Liver (tissue), 8 donors: ENCODE measurements at regions not wholly inside any gene's neighbourhood (a gene's known extent, or its start where the extent isn't known, plus 50 kb on each side); places are given as distances from the start of the nearest gene placed in this dataset.

Experiments
- DNase-seq: peaks from one replicate; pipeline ENCODE4 v3.0.0-alpha.2; 2017; ENCODE audit warnings: low spot score
- H3K27ac ChIP-seq, 2 donors: one replicate each; pipeline ENCODE4 v1.7.0; 2013; ENCODE audit warnings: inconsistent platforms in 2 of 2, low read length in 2 of 2, control low read depth in 1 of 2, low read depth in 1 of 2, mild to moderate bottlenecking in 1 of 2
- H3K27me3 ChIP-seq, 4 donors: one replicate each; pipeline versions ENCODE4 v1.6.1 to v1.7.0; 2013; ENCODE audit warnings: low read length in 3 of 4, inconsistent platforms in 1 of 4, mild to moderate bottlenecking in 1 of 4, moderate library complexity in 1 of 4; ENCODE audit not compliant: control insufficient read depth in 4 of 4, insufficient read depth in 4 of 4
- H3K36me3 ChIP-seq, 4 donors: one replicate each; pipeline versions ENCODE4 v1.6.1 to v1.7.0; 2013; ENCODE audit warnings: low read length in 3 of 4, mild to moderate bottlenecking in 3 of 4, low read depth in 1 of 4, moderate library complexity in 1 of 4; ENCODE audit not compliant: control insufficient read depth in 4 of 4, insufficient read depth in 3 of 4
- H3K4me1 ChIP-seq, 4 donors: one replicate each; pipeline versions ENCODE4 v1.6.1 to v1.7.0; 2013; ENCODE audit warnings: low read length in 3 of 4, mild to moderate bottlenecking in 3 of 4, moderate library complexity in 1 of 4; ENCODE audit not compliant: control insufficient read depth in 4 of 4, insufficient read depth in 4 of 4
- H3K4me3 ChIP-seq, 3 donors: one replicate each; pipeline versions ENCODE4 v1.6.1 to v1.7.0; 2013; ENCODE audit warnings: low read length in 3 of 3, control low read depth in 1 of 3, low read depth in 1 of 3, mild to moderate bottlenecking in 1 of 3
- H3K9ac ChIP-seq, 2 donors: one replicate each; pipeline ENCODE4 v1.7.0; 2013; ENCODE audit warnings: low read length in 2 of 2, mild to moderate bottlenecking in 2 of 2, moderate library complexity in 2 of 2, control low read depth in 1 of 2, low read depth in 1 of 2
- H3K9me3 ChIP-seq, 4 donors: one replicate each; pipeline versions ENCODE4 v1.6.1 to v1.7.0; 2013; ENCODE audit warnings: low read length in 3 of 4; ENCODE audit not compliant: control insufficient read depth in 4 of 4
- CTCF ChIP-seq: fragments of 150-350 bp; IDR thresholded peaks from 2 replicates; pipeline ENCODE4 v1.5.1; 2017; ENCODE audit warnings: improper control_type of control experiment, low read depth, low read length; ENCODE audit not compliant: missing input control
- EGR1 ChIP-seq, 2 donors: IDR thresholded peaks; 2 replicates each; pipeline ENCODE4 v1.6.1; 2016 to 2018; ENCODE audit warnings: antibody characterized with exemption in 2 of 2, low read depth in 2 of 2
- FOXA1 ChIP-seq: IDR thresholded peaks from 2 replicates; pipeline ENCODE4 v1.6.1; 2016; ENCODE audit warnings: antibody characterized with exemption
- FOXA2 ChIP-seq: IDR thresholded peaks from 2 replicates; pipeline ENCODE4 v1.6.1; 2016; ENCODE audit warnings: antibody characterized with exemption
- GABPA ChIP-seq, 2 donors: IDR thresholded peaks in 1 of 2; conservative IDR thresholded peaks in 1 of 2; 2 replicates each; pipeline ENCODE4 v1.6.1; 2016; ENCODE audit warnings: antibody characterized with exemption in 2 of 2, mild to moderate bottlenecking in 1 of 2, moderate library complexity in 1 of 2
- HNF4A ChIP-seq, 2 donors: conservative IDR thresholded peaks; 2 replicates each; pipeline ENCODE4 v1.6.1; 2016; ENCODE audit warnings: antibody characterized with exemption in 2 of 2, mild to moderate bottlenecking in 2 of 2
- HNF4G ChIP-seq: IDR thresholded peaks from 2 replicates; pipeline ENCODE4 v1.6.1; 2016; ENCODE audit warnings: antibody characterized with exemption
- JUND ChIP-seq, 2 donors: IDR thresholded peaks; 2 replicates each; pipeline ENCODE4 v1.6.1; 2016; ENCODE audit warnings: antibody characterized with exemption in 2 of 2
- MAX ChIP-seq: IDR thresholded peaks from 2 replicates; pipeline ENCODE4 v1.6.1; 2016; ENCODE audit warnings: antibody characterized with exemption
- NR2F2 ChIP-seq: IDR thresholded peaks from 2 replicates; pipeline ENCODE4 v1.6.1; 2016; ENCODE audit warnings: antibody characterized with exemption
- RAD21 ChIP-seq, 2 donors: IDR thresholded peaks; 2 replicates each; pipeline ENCODE4 v1.6.1; 2016; ENCODE audit warnings: antibody characterized with exemption in 2 of 2, mild to moderate bottlenecking in 2 of 2
- RXRA ChIP-seq, 2 donors: IDR thresholded peaks; 2 replicates each; pipeline ENCODE4 v1.6.1; 2017 to 2018; ENCODE audit warnings: antibody characterized with exemption in 2 of 2, mild to moderate bottlenecking in 1 of 2
- SP1 ChIP-seq: IDR thresholded peaks from 2 replicates; pipeline ENCODE4 v1.6.1; 2018; ENCODE audit warnings: antibody characterized with exemption, mild to moderate bottlenecking
- TAF1 ChIP-seq: conservative IDR thresholded peaks from 2 replicates; pipeline ENCODE4 v1.6.1; 2016; ENCODE audit warnings: antibody characterized with exemption, mild to moderate bottlenecking
- YY1 ChIP-seq: IDR thresholded peaks from 2 replicates; pipeline ENCODE4 v1.6.1; 2016; ENCODE audit warnings: antibody characterized with exemption, mild to moderate bottlenecking
- WGBS: extraction: QIAGEN DNeasy Blood & Tissue Kit; methylation state at CpG from one replicate; pipeline ENCODE4 v1.1.7; 2013; 5-methylcytosine and 5-hydroxymethylcytosine counted together
- TF ChIP-seq, protein P1 (sequence below): IDR thresholded peaks from 2 replicates; pipeline ENCODE4 v1.6.1; 2016; ENCODE audit warnings: antibody characterized with exemption
- TF ChIP-seq, protein P2 (sequence below): IDR thresholded peaks from 2 replicates; pipeline ENCODE4 v1.6.1; 2016; ENCODE audit warnings: antibody characterized with exemption, mild to moderate bottlenecking
- TF ChIP-seq, protein P3 (sequence below): IDR thresholded peaks from 2 replicates; pipeline ENCODE4 v1.6.1; 2016; ENCODE audit warnings: antibody characterized with exemption
- donor health status: healthy.
- donor health status: healthy.
- donor health status: healthy.
- donor health status: healthy.
- donor health status: healthy.

GRCh38 chrX:42538405-42538804, 239.6 kb downstream of the PPP1R2C start (continued):
- TF ChIP-seq CTCF (no peak), TAF1 (no peak), NR2F2 (no peak), GABPA (IDR thresholded peaks at IDR 0.05 in 1 of 2, conservative IDR thresholded peaks at IDR 0.05 in 1 of 2) (no peak), YY1 (peak; percentile 75), RAD21 (IDR thresholded peaks at IDR 0.05) (peak; percentile 44), FOXA1 (no peak)
- TF ChIP-seq, protein P1, sequence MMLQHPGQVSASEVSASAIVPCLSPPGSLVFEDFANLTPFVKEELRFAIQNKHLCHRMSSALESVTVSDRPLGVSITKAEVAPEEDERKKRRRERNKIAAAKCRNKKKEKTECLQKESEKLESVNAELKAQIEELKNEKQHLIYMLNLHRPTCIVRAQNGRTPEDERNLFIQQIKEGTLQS: peak; percentile 60

- Histone ChIP-seq H3K27me3 (no peaks in the 10 kb centered on the region), H3K4me1 (peaks cover 0 to 9% (median 2%) of the 10 kb centered on the region in 4 donors), H3K9ac (no peak overlapping the region), H3K9me3 (no peaks in the 10 kb centered on the region), H3K4me3 (no peak overlapping the region), H3K27ac (no peak overlapping the region), H3K36me3 (no peaks in the 10 kb centered on the region)
- WGBS: 91% methylated on average over 3 of the region's 3 CpGs
- TF ChIP-seq EGR1 (IDR thresholded peaks at IDR 0.05; ENCODE audit: low read depth in 2 of 2) (no peak), HNF4G (no peak), SP1 (no peak), RXRA (IDR thresholded peaks at IDR 0.05) (no peak), GABPA (IDR thresholded peaks at IDR 0.05 in 1 of 2, conservative IDR thresholded peaks at IDR 0.05 in 1 of 2) (no peak), RAD21 (IDR thresholded peaks at IDR 0.05) (no peak), NR2F2 (no peak), HNF4A (conservative IDR thresholded peaks at IDR 0.05) (no peak)
- TF ChIP-seq, protein P1: no peak
- no peak for DNase-seq
These were observed 241.7 kb downstream of the PPP1R2C start for GRCh38 chrX:42536286-42536685.

DNA sequence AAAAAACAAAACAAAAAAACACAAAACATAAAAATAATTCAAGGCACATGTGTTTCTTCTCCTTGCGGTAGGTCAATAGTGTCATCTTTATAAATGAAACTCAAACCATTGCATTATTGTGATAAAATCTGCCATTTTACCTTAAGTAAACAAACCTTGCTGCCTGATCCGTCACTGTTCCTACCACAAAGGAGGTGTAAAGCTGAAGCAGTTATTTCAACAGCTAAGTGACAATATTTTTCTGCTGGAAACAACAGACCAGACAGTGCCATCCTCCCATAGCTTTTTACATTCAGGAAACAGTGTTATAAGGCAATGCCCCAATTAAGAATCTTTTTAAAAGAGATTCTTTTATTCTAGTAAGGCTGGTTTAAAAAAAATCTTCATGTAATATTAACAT, 242.7 kb downstream of the PPP1R2C start:
- Histone ChIP-seq H3K27me3 (no peaks in the 10 kb centered on the region), H3K4me1 (peaks cover 0 to 9% (median 2%) of the 10 kb centered on the region in 4 donors), H3K9ac (no peak overlapping the region), H3K36me3 (no peaks in the 10 kb centered on the region), H3K27ac (no peak overlapping the region), H3K9me3 (no peaks in the 10 kb centered on the region), H3K4me3 (no peak overlapping the region)
- DNase-seq: no peak
- TF ChIP-seq SP1 (no peak), JUND (IDR thresholded peaks at IDR 0.05) (no peak), YY1 (no peak), HNF4A (conservative IDR thresholded peaks at IDR 0.05) (no peak), TAF1 (no peak), CTCF (no peak), NR2F2 (no peak), FOXA1 (no peak), EGR1 (IDR thresholded peaks at IDR 0.05; ENCODE audit: low read depth in 2 of 2) (no peak), RXRA (IDR thresholded peaks at IDR 0.05) (no peak), GABPA (IDR thresholded peaks at IDR 0.05 in 1 of 2, conservative IDR thresholded peaks at IDR 0.05 in 1 of 2) (no peak), MAX (no peak), HNF4G (no peak), FOXA2 (no peak), RAD21 (IDR thresholded peaks at IDR 0.05) (no peak)
- TF ChIP-seq, protein P2, sequence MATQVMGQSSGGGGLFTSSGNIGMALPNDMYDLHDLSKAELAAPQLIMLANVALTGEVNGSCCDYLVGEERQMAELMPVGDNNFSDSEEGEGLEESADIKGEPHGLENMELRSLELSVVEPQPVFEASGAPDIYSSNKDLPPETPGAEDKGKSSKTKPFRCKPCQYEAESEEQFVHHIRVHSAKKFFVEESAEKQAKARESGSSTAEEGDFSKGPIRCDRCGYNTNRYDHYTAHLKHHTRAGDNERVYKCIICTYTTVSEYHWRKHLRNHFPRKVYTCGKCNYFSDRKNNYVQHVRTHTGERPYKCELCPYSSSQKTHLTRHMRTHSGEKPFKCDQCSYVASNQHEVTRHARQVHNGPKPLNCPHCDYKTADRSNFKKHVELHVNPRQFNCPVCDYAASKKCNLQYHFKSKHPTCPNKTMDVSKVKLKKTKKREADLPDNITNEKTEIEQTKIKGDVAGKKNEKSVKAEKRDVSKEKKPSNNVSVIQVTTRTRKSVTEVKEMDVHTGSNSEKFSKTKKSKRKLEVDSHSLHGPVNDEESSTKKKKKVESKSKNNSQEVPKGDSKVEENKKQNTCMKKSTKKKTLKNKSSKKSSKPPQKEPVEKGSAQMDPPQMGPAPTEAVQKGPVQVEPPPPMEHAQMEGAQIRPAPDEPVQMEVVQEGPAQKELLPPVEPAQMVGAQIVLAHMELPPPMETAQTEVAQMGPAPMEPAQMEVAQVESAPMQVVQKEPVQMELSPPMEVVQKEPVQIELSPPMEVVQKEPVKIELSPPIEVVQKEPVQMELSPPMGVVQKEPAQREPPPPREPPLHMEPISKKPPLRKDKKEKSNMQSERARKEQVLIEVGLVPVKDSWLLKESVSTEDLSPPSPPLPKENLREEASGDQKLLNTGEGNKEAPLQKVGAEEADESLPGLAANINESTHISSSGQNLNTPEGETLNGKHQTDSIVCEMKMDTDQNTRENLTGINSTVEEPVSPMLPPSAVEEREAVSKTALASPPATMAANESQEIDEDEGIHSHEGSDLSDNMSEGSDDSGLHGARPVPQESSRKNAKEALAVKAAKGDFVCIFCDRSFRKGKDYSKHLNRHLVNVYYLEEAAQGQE: no peak
- TF ChIP-seq, protein P3, sequence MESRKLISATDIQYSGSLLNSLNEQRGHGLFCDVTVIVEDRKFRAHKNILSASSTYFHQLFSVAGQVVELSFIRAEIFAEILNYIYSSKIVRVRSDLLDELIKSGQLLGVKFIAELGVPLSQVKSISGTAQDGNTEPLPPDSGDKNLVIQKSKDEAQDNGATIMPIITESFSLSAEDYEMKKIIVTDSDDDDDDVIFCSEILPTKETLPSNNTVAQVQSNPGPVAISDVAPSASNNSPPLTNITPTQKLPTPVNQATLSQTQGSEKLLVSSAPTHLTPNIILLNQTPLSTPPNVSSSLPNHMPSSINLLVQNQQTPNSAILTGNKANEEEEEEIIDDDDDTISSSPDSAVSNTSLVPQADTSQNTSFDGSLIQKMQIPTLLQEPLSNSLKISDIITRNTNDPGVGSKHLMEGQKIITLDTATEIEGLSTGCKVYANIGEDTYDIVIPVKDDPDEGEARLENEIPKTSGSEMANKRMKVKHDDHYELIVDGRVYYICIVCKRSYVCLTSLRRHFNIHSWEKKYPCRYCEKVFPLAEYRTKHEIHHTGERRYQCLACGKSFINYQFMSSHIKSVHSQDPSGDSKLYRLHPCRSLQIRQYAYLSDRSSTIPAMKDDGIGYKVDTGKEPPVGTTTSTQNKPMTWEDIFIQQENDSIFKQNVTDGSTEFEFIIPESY: no peak
- TF ChIP-seq, protein P1: no peak
- WGBS: 79% methylated on average over 2 of the region's 2 CpGs
